Transverse colon (tissue), 4 donors: ENCODE measurements at regions not wholly inside any gene's neighbourhood (a gene's known extent, or its start where the extent isn't known, plus 50 kb on each side); places are given as distances from the start of the nearest gene placed in this dataset.

Experiments
- CTCF ChIP-seq, 5 experiments: fragments of 200-600 bp in 3 of 5; fragments of 450-650 bp in 2 of 5; sonication (generic) in 3 of 5; IDR thresholded peaks; 1 replicate in 2 of 5; 2 replicates in 3 of 5; pipeline ENCODE4 v1.5.1; 2016 to 2017; ENCODE audit warnings: antibody characterized with exemption in 5 of 5, inconsistent platforms in 3 of 5, mild to moderate bottlenecking in 2 of 5, moderate library complexity in 1 of 5
- POLR2A ChIP-seq: fragments of 450-650 bp; IDR thresholded peaks from one replicate; pipeline ENCODE4 v1.6.1; 2016; ENCODE audit warnings: antibody characterized with exemption, mild to moderate bottlenecking, moderate library complexity
- POLR2AphosphoS5 ChIP-seq, 3 donors: sonication (generic); formaldehyde crosslinking; IDR thresholded peaks; one replicate each; pipeline ENCODE4 v1.6.1; 2016; ENCODE audit warnings: antibody characterized with exemption in 3 of 3

- no peak for TF ChIP-seq POLR2AphosphoS5 (IDR thresholded peaks at IDR 0.05)
- TF ChIP-seq CTCF (IDR thresholded peaks at IDR 0.05): no peak
- no peak for TF ChIP-seq POLR2A
Observed at GRCh38 chr12:132433641-132434395, 56.1 kb upstream of the FBRSL1 start.
